H1 (cell line): ENCODE measurements at regions not wholly inside any gene's neighbourhood (a gene's known extent, or its start where the extent isn't known, plus 50 kb on each side); places are given as distances from the start of the nearest gene placed in this dataset.

ENCODE experiments used
- ATF2 ChIP-seq: IDR thresholded peaks from 2 replicates; pipeline ENCODE4 v1.6.1; 2012; ENCODE audit warnings: low read length, inconsistent platforms
- CBX5 ChIP-seq: fragments of 300-800, 300-1000 bp; sonication (generic); IDR thresholded peaks from 2 replicates; pipeline ENCODE4 v1.7.1; 2016; ENCODE audit warnings: antibody characterized with exemption, low read length, low read depth
- CTCF ChIP-seq, 3 experiments: IDR thresholded peaks; 1 replicate in 2 of 3; 2 replicates in 1 of 3; pipeline versions ENCODE4 v1.5.1 to v1.6.1; 2011; ENCODE audit warnings: low read length in 3 of 3, mild to moderate bottlenecking in 3 of 3, inconsistent platforms in 2 of 3, low read depth in 1 of 3, moderate library complexity in 1 of 3; ENCODE audit not compliant: insufficient read depth in 1 of 3; ENCODE audit errors: control extremely low read depth in 1 of 3
- EP300 ChIP-seq, 2 experiments: IDR thresholded peaks; 1 replicate in 1 of 2; 2 replicates in 1 of 2; pipeline ENCODE4 v1.6.1; 2011 to 2012; ENCODE audit warnings: low read depth in 2 of 2, low read length in 2 of 2, mild to moderate bottlenecking in 2 of 2, borderline replicate concordance in 1 of 2, inconsistent platforms in 1 of 2, moderate library complexity in 1 of 2
- EZH2 ChIP-seq: fragments of 200-600 bp; sonication (generic); IDR thresholded peaks from 2 replicates; pipeline ENCODE4 v1.7.1; 2012; ENCODE audit warnings: low read depth, mild to moderate bottlenecking, moderate library complexity, low read length, inconsistent platforms; ENCODE audit not compliant: severe bottlenecking
- KDM5A ChIP-seq: fragments of 200-600 bp; IDR thresholded peaks from 2 replicates; pipeline ENCODE4 v1.7.1; 2012; ENCODE audit warnings: mild to moderate bottlenecking, low read length, inconsistent platforms, mixed read lengths
- POLR2A ChIP-seq, 2 experiments: IDR thresholded peaks; 1 replicate in 1 of 2; 2 replicates in 1 of 2; pipeline ENCODE4 v1.6.1; 2011; ENCODE audit warnings: low read depth in 2 of 2, low read length in 2 of 2, mild to moderate bottlenecking in 2 of 2; ENCODE audit errors: control extremely low read depth in 1 of 2
- RFX5 ChIP-seq: IDR thresholded peaks from 2 replicates; pipeline ENCODE4 v1.6.1; 2011; ENCODE audit warnings: low read depth, low read length, improper control_type of control experiment, borderline replicate concordance
- SIN3A ChIP-seq, 2 experiments: IDR thresholded peaks in 1 of 2; conservative IDR thresholded peaks in 1 of 2; 2 replicates each; pipeline ENCODE4 v1.6.1; 2011 to 2012; ENCODE audit warnings: low read length in 2 of 2, improper control_type of control experiment in 1 of 2, low read depth in 1 of 2, mild to moderate bottlenecking in 1 of 2
- SP1 ChIP-seq: IDR thresholded peaks from 2 replicates; pipeline ENCODE4 v1.6.1; 2011; ENCODE audit warnings: low read depth, low read length
- SRF ChIP-seq: IDR thresholded peaks from 2 replicates; pipeline ENCODE4 v1.6.1; 2011; ENCODE audit warnings: mild to moderate bottlenecking, low read depth, low read length, moderate library complexity

GRCh38 chr18:25443776-25444175 is 91.8 kb upstream of the ZNF521 start:
- TF ChIP-seq POLR2A (IDR thresholded peaks at IDR 0.05; ENCODE audit: control extremely low read depth in 1 of 2, low read depth in 2 of 2, low read length in 2 of 2) (no peak), CTCF (IDR thresholded peaks at IDR 0.05; ENCODE audit: control extremely low read depth in 1 of 3, insufficient read depth in 1 of 3, low read depth in 1 of 3, low read length in 3 of 3) (no peak), SIN3A (conservative IDR thresholded peaks at IDR 0.05 in 1 of 2, IDR thresholded peaks at IDR 0.05 in 1 of 2; ENCODE audit: low read depth in 1 of 2, low read length in 2 of 2) (no peak), KDM5A (no peak), ATF2 (no peak), SP1 (no peak), SRF (no peak), EZH2 (no peak), CBX5 (no peak), RFX5 (no peak), EP300 (IDR thresholded peaks at IDR 0.05; ENCODE audit: borderline replicate concordance in 1 of 2, low read depth in 2 of 2, low read length in 2 of 2) (no peak)
